HG02571 (cell line): ENCODE measurements at regions not wholly inside any gene's neighbourhood (a gene's known extent, or its start where the extent isn't known, plus 50 kb on each side); places are given as distances from the start of the nearest gene placed in this dataset.

Experiments
- ATAC-seq: cut with Tn5 transposase; IDR thresholded peaks from one replicate; pipeline ENCODE4 v1.9.1; 2021; ENCODE audit warnings: mild to moderate bottlenecking, moderate library complexity; ENCODE audit not compliant: unreplicated experiment

DNA sequence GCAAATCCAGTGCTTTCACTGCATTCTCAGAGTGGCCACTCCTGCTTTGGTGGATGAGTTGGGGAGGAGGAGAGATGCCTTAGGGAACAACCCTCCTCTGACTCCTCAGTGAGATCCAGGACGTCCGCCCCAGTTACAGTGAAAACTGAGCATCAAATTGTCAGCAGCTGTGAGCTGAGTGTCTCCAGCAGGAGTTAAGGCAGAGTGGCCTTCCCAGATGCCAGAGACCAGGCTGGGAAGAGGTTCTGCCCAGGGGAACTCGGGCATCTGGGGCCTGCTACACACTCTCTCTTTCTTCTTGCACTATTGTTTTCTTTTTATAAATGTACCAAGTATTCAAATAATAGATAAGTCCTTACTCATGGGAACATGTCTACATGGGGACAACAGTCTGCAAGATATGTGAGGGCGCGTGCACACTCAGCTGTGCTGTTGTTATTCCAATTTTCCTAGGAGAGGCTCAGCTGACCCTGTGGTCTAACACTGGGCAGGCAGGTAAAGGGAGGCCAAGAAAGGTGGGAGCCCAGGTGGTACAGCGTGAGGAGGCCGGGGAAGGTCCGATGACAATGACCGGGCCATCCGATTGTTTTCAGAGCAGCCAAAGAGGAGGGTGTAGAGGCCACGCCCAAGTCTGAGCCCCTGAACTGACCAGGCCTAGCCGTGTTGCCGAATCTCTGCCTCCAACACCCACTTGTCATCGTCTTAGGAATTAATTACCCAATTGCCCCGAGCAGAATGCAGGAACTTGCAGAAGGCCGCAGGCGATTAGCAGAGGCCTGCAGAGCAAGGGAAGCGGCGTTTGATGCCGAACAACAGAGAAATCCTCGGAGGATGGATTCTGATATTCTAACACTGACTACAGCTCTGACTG is 166.9 kb downstream of the ANAPC1 start:
- no peak for ATAC-seq
